ENCODE measurements at regions not wholly inside any gene's neighbourhood (a gene's known extent, or its start where the extent isn't known, plus 50 kb on each side); places are given as distances from the start of the nearest gene placed in this dataset.

- TF ChIP-seq CTCF (IDR thresholded peaks at IDR 0.05) (no peak), POLR2A (IDR thresholded peaks at IDR 0.05) (no peak)
Measured at GRCh38 chr2:12127638-12128037, 381.2 kb downstream of the LPIN1 start.
